ENCODE measurements at regions not wholly inside any gene's neighbourhood (a gene's known extent, or its start where the extent isn't known, plus 50 kb on each side); places are given as distances from the start of the nearest gene placed in this dataset.

- no peak for TF ChIP-seq CTCF (IDR thresholded peaks at IDR 0.05)
- H3K9me3 ChIP-seq, result no peaks in the 10 kb centered on the region
- no peaks in the 10 kb centered on the region for H3K27me3 ChIP-seq (replicated peaks; ENCODE audit: insufficient read depth)
- DNase-seq (ENCODE audit: low spot score), result no peak
- no peaks in the 10 kb centered on the region for H3K36me3 ChIP-seq
- H3K4me3 ChIP-seq, result no peak overlapping the region
- H3K27ac ChIP-seq, result no peak overlapping the region
- peaks cover 3 to 7% of the 10 kb centered on the region in 2 donors for H3K4me1 ChIP-seq (ENCODE audit: control insufficient read depth in 1 of 2, low read depth in 2 of 2)
- ATAC-seq (ENCODE audit: insufficient number of reproducible peaks, low FRiP score, low read depth), result no peak
Measured at GRCh38 chr10:28947171-28947570, 269.9 kb downstream of the BAMBI start.

GRCh38 chr10:28948046-28948445 is 270.7 kb downstream of the BAMBI start:
- H3K9me3 ChIP-seq, result no peaks in the 10 kb centered on the region
- no peak overlapping the region for H3K27ac ChIP-seq
- no peak for TF ChIP-seq CTCF (IDR thresholded peaks at IDR 0.05)
- ATAC-seq (ENCODE audit: insufficient number of reproducible peaks, low FRiP score, low read depth) (no peak), DNase-seq (ENCODE audit: low spot score) (no peak)
- H3K36me3 ChIP-seq, result no peaks in the 10 kb centered on the region
- no peak overlapping the region for H3K4me3 ChIP-seq
- H3K4me1 ChIP-seq (ENCODE audit: control insufficient read depth in 1 of 2, low read depth in 2 of 2), result peaks cover 3 to 7% of the 10 kb centered on the region in 2 donors
- H3K27me3 ChIP-seq (replicated peaks; ENCODE audit: insufficient read depth), result no peaks in the 10 kb centered on the region

- DNase-seq (ENCODE audit: low spot score) (no peak), ATAC-seq (ENCODE audit: insufficient number of reproducible peaks, low FRiP score, low read depth) (no peak)
- Histone ChIP-seq H3K36me3 (no peaks in the 10 kb centered on the region), H3K9me3 (no peaks in the 10 kb centered on the region), H3K4me1 (ENCODE audit: control insufficient read depth in 1 of 2, low read depth in 2 of 2) (peaks cover 3 to 7% of the 10 kb centered on the region in 2 donors), H3K27me3 (replicated peaks; ENCODE audit: insufficient read depth) (no peaks in the 10 kb centered on the region), H3K27ac (no peak overlapping the region), H3K4me3 (no peak overlapping the region)
- TF ChIP-seq CTCF (IDR thresholded peaks at IDR 0.05), result no peak
Measured at GRCh38 chr10:28949005-28950004, 272.0 kb downstream of the BAMBI start.

GRCh38 chr10:28951484-28951883 is 274.2 kb downstream of the BAMBI start:
- TF ChIP-seq CTCF (IDR thresholded peaks at IDR 0.05), result no peak
- ATAC-seq (ENCODE audit: insufficient number of reproducible peaks, low FRiP score, low read depth) (no peak), DNase-seq (ENCODE audit: low spot score) (no peak)
- Histone ChIP-seq H3K4me3 (no peak overlapping the region), H3K27ac (no peak overlapping the region), H3K9me3 (no peaks in the 10 kb centered on the region), H3K4me1 (ENCODE audit: control insufficient read depth in 1 of 2, low read depth in 2 of 2) (peaks cover 0 to 3% of the 10 kb centered on the region in 2 donors), H3K36me3 (no peaks in the 10 kb centered on the region), H3K27me3 (replicated peaks; ENCODE audit: insufficient read depth) (no peaks in the 10 kb centered on the region)

GRCh38 chr10:28952523-28952922 is 275.2 kb downstream of the BAMBI start:
- Histone ChIP-seq H3K4me1 (ENCODE audit: control insufficient read depth in 1 of 2, low read depth in 2 of 2) (no peaks in the 10 kb centered on the region), H3K36me3 (no peaks in the 10 kb centered on the region), H3K9me3 (no peaks in the 10 kb centered on the region), H3K27me3 (replicated peaks; ENCODE audit: insufficient read depth) (no peaks in the 10 kb centered on the region), H3K4me3 (no peak overlapping the region), H3K27ac (no peak overlapping the region)
- no peak for TF ChIP-seq CTCF (IDR thresholded peaks at IDR 0.05)
- ATAC-seq (ENCODE audit: insufficient number of reproducible peaks, low FRiP score, low read depth), result no peak
- DNase-seq (ENCODE audit: low spot score), result no peak

All from thoracic aorta (tissue), 2 donors.